ENCODE measurements at regions not wholly inside any gene's neighbourhood (a gene's known extent, or its start where the extent isn't known, plus 50 kb on each side); places are given as distances from the start of the nearest gene placed in this dataset.
"Not testable (repeated sequence)": the region's sequence is repeated elsewhere in the genome, so short reads cannot be mapped to it uniquely, and the experiment has no call there.

GRCh38 chrX:121455890-121456289 lies 408.5 kb downstream of the GLUD2 start:
- DNase-seq (ENCODE audit: low read depth): no peak

DNA sequence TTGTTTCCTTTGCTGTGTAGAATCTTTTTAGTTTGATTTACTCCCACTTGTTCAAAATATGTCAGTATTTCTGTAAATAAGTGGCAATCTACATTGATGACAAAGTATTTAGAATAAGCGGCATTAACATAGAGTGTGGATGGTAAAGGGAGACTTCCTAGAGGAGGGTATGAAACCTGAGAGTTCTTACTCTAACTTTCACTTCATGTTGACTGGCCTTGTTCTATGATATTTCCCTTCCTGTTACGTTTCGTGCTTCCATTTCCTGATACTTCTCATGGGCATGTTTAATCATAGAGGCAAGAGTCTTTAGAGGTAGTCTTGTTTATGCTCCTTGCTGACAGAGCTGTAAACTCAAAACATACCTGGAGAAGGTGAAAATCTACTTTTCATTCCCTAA lies 408.9 kb downstream of the GLUD2 start:
- no peak for DNase-seq (ENCODE audit: low read depth)

DNA sequence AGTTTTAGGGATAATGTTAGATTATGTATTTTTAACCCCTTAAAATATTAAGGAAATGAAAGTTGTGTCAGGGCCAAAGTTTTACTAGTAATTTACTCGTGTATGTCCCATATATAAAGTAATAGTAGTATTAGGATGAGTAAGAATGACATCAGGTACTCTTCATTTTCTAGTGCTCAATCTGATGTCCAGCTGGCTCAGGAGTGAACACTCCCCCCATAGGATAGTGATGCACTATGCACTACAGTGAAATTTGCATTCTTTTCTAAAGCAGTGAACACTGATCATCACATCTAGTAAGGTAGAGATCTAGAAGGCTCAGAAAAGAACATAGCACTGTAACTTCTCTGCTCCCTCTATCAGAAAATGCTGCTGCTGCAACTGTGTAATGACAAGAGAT lies 409.7 kb downstream of the GLUD2 start:
- DNase-seq (ENCODE audit: low read depth): no peak

DNA sequence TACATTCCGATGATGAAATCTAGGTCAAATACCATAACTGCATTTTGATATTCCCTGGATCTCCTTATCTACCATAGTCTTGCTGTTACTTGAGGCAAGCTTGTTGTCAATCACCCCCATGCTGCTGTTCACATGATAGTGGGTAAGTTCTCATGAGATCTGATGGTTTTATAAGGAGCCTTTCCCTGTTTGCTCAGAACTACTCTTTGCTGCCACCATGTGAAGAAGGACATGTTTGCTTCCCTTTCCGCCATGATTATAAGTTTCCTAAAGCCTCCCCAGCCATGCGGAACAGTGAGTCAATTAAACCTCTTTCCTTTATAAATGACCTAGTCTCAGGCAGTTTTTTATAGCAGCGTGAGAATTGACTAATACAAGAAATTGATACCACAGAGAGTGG lies 432.0 kb downstream of the GLUD2 start:
- DNase-seq (ENCODE audit: low read depth): no peak

DNA sequence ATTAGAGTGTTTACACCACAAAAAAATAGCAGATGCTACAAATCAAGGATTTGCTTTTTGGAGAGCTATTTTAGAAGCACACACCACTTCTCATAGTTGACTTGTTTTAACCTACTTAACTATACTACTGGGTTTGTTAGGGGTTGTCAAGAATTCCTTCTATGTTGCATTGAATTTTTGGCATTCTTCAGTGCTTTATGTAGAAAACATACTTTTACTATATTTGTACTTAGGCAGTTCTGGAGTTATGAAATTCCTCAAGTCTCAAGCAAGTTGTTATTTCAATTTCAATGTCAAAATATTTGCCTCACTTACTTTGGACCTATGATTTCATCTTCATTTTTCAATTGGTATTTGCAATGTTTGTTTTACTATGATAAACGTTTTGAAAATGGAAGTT lies 449.6 kb downstream of the GLUD2 start:
- DNase-seq (ENCODE audit: low read depth): no peak

- no peak for DNase-seq (ENCODE audit: low read depth)
Measured at GRCh38 chrX:121504153-121504552, 456.7 kb downstream of the GLUD2 start.

DNA sequence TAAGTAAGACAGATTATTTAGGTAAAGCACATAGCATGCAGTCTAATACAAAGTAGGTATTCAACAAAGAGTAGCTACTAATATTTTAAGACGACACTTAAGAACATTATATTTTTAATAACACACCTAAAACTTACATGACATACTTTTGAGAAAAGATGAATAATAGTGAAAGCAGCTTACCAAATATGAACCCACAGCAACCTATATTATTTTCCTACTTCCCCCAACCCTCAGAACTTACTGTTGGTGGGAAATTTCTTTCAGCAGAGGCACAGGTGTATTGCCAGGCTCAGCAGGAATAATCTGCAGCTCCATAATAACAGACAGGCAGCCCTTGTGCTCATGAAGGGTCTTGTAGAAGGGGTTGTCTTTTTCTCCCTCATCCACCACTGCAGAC lies 498.9 kb downstream of the GLUD2 start:
- DNase-seq (ENCODE audit: low read depth): no peak

- no peak for DNase-seq (ENCODE audit: low read depth)
Measured at GRCh38 chrX:121558886-121559285, 511.5 kb downstream of the GLUD2 start.

GRCh38 chrX:121562616-121563015 lies 515.2 kb downstream of the GLUD2 start:
- no peak for DNase-seq (ENCODE audit: low read depth)

DNA sequence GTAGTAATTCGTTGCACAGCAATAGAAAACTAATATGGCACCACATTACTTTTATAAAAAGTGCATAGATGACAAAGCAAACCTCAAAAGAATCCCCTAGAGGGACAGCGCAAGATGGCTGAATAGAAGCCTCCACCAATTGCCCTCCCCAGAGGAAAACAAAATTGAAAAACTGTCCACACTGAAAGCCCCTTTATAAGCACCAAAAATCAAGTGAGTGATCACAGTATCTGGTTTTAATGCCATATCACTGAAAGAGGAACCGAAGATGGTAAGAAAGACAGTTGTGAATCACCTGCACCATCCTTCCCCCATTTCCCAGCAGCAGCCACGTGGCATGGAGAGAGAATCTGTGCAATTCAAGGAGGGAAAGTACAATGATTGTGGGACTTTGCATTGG lies 522.2 kb downstream of the GLUD2 start:
- DNase-seq (ENCODE audit: low read depth): no peak

- no peak for DNase-seq (ENCODE audit: low read depth)
Measured at GRCh38 chrX:121570072-121570841, 522.8 kb downstream of the GLUD2 start.

GRCh38 chrX:121571333-121571732 lies 523.9 kb downstream of the GLUD2 start:
- DNase-seq (ENCODE audit: low read depth): no peak

GRCh38 chrX:121574384-121574783 lies 527.0 kb downstream of the GLUD2 start:
- DNase-seq (ENCODE audit: low read depth): not testable (repeated sequence)

DNA sequence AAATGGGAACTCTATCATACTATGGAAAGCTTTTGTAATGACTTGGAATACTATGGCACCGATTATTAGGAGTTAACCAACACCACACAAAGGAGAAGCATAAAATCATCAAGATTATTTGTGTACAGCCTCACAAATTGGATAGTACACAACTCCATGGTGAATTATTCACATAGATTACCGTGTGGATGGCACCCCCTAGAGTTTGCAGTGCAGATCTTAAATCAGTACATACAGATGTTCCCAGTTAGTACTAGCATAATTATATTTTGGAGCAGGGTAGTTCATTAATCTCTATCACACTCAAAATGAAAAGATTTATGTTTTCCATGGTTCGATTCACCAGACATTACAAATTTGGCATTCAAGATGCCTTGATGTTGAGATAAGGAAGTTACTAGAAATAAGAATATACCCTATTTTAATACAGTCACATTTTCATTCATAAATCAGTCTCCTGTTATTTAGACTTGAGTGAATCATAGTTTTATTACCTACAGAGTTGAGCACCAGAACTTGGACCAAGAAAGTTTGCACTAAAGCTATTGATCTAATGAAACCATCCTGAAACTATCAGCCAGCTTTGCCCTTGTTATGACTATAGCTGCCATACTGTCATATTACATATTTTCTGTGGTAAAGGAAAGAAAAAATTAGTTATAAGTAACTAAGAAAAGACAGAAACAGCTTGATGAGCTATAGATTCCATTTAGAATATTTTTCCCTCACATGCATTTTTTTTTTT lies 531.8 kb downstream of the GLUD2 start:
- DNase-seq (ENCODE audit: low read depth): no peak

GRCh38 chrX:121581885-121582284 lies 534.5 kb downstream of the GLUD2 start:
- DNase-seq (ENCODE audit: low read depth): no peak

DNA sequence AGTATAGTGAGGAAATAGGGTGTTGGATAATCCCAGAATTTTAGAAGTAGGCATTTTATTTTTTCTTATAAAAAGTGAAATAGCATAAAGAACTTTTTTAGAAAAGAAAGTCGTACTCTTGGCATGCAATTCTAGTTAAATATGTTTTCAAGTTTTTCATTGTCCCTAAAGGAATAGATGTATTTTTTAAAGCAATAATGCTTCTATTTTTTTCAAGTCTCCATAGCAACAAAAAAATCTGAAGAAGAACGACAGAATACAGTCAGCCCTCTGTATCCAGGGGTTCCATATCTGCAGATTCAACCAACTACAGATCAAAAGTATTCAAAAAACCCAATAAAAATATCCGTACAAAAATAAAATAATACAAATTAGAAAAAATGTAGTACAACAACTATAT lies 538.2 kb downstream of the GLUD2 start:
- no peak for DNase-seq (ENCODE audit: low read depth)

GRCh38 chrX:121592884-121593283 lies 545.5 kb downstream of the GLUD2 start:
- DNase-seq (ENCODE audit: low read depth): no peak

- DNase-seq (ENCODE audit: low read depth): no peak
Measured at GRCh38 chrX:121598356-121598755, 550.9 kb downstream of the GLUD2 start.

DNA sequence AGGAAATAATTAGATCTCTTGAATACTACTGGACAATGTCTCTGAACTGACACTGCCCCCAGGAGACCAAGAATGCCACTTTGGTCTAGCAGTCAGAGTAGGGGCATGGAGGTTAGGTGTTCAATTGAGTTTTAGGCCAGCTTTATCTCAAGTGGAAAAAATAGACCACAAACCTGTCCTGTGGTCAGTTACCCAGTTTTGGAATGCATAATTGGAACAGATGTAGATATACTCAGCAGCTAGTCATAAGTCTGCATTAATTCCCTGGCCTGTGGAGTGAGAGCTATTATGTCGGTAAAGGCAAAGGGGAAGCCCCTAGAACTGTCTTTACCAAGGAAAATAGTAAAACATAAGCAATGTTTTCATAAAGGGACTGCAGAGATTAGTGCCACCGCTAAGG lies 587.7 kb downstream of the GLUD2 start:
- DNase-seq (ENCODE audit: low read depth): no peak

- no peak for DNase-seq (ENCODE audit: low read depth)
Measured at GRCh38 chrX:121639781-121640180, 592.4 kb downstream of the GLUD2 start.

DNA sequence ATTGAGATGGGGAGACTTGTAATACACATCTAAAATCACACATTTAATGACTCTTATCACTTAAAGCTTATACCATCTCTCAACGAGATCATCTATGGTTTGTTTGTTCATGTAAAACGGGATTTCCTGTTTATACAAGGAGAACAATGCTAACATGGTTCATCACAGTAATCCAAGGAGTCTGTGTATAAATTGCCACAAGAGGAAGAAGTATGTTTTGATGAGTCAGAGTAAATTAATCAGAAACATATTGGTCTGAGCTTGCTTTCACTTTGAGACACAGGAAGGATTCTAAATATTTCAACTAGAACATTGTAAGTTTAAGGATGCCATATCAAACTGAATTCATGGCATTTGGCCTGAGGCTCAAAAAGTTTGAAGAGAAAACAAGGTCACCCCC lies 594.1 kb downstream of the GLUD2 start:
- DNase-seq (ENCODE audit: low read depth): no peak

GRCh38 chrX:121642415-121642814 lies 595.0 kb downstream of the GLUD2 start:
- DNase-seq (ENCODE audit: low read depth): no peak

DNA sequence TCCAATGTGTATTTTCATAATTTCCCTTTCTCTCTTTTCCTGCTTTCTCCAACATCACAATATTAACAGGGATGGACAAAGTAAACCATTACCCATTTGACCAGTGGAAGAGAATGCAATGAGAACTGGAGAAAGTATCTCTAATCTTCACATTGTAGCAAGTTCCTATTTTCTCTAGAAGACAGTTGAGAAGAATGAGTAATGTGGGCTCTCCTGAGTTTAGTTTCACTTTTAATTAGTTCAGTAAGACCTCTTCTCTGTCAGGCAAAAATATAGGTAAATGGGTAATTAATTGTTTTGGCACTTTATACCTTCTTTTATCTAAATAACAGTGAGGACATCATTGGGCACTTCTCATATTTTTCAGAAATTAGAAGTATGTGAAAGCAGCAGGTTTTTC lies 602.0 kb downstream of the GLUD2 start:
- no peak for DNase-seq (ENCODE audit: low read depth)

DNA sequence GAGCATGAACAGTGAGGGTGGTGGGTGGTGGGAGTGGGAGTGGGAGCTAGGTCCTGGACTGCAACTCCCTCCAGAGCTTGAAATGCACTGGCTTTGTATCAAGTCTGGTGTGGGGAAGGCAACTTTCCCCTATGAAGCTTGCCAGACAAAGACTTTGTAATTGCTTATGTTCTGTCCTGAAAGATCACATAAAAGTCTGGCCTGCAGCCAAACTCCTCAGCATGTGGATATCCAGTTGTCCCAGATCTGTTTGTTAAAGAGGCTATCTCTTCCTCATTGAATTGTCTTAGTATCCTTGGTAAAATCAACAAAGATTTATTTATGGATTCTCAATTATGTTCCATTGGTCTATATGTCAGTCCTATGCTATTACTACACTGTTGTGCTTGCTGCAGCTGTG lies 607.9 kb downstream of the GLUD2 start:
- no peak for DNase-seq (ENCODE audit: low read depth)

All from activated T-cell treated with anti-CD3 and anti-CD28 coated beads for 48 hours (primary cell).